Tibial artery (tissue), 4 donors: ENCODE measurements at regions not wholly inside any gene's neighbourhood (a gene's known extent, or its start where the extent isn't known, plus 50 kb on each side); places are given as distances from the start of the nearest gene placed in this dataset.

Experiments
- DNase-seq, 2 donors: peaks; one replicate each; pipeline ENCODE4 v3.0.0-alpha.2; 2019
- H3K27ac ChIP-seq, 2 donors: fragments of 200-600 bp; sonication (generic) in 1 of 2; 1 replicate in 1 of 2; 2 replicates in 1 of 2; pipeline ENCODE4 v1.5.1; 2018 to 2019; ENCODE audit warnings: mild to moderate bottlenecking in 1 of 2
- H3K27me3 ChIP-seq, 2 donors: fragments of 200-600 bp; sonication (generic) in 1 of 2; one replicate each; pipeline versions ENCODE4 v1.5.1 to v1.6.0; 2016 to 2019
- H3K36me3 ChIP-seq, 3 donors: fragments of 200-600 bp; sonication (generic) in 2 of 3; one replicate each; pipeline ENCODE4 v1.5.1; 2016 to 2019; ENCODE audit warnings: mild to moderate bottlenecking in 2 of 3
- H3K4me1 ChIP-seq, 4 donors: fragments of 200-600 bp; sonication (generic) in 2 of 4; 1 replicate in 3 of 4; 2 replicates in 1 of 4; pipeline ENCODE4 v1.5.1; 2016 to 2019
- H3K4me3 ChIP-seq, 2 donors: fragments of 200-600 bp; sonication (generic) in 1 of 2; 1 replicate in 1 of 2; 2 replicates in 1 of 2; pipeline ENCODE4 v1.5.1; 2018 to 2019; ENCODE audit warnings: mild to moderate bottlenecking in 2 of 2
- H3K9me3 ChIP-seq, 3 donors: fragments of 200-600 bp; sonication (generic) in 1 of 3; one replicate each; pipeline ENCODE4 v1.5.1; 2016 to 2019
- intact Hi-C: fragments of 100-400 bp; cut with DNase I; formaldehyde crosslinking; loops from one replicate; pipeline ENCODE4 v1.15.0; 2023; ENCODE audit warnings: low total_unique reads
- TF ChIP-seq, protein P1 (sequence below), 2 experiments: fragments of 200-600 bp in 1 of 2; fragments of 450-650 bp in 1 of 2; IDR thresholded peaks; one replicate each; pipeline ENCODE4 v1.5.1; 2017 to 2019; ENCODE audit warnings: antibody characterized with exemption in 2 of 2, mild to moderate bottlenecking in 1 of 2, moderate library complexity in 1 of 2

DNA sequence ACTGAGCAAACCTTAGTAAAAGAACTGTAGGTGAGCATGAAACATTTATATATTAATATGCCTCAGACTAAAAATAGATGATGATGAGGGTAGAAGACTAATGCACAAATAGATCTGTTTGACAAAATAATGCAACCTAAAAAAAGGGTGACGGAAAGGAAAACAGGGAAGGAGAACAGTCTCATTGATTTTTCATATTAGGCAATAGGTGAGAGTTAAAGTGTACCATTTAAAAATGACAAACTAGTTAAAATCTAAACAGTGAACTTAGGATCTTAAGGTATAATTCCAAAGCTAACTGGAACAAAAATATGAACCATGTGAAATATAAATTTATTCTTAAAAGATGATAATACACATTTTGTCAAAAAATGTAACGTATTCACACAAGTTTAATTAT lies 1347.6 kb downstream of the SI start:
- intact Hi-C loops: no loop called here
- no peak for DNase-seq
- TF ChIP-seq, protein P1, sequence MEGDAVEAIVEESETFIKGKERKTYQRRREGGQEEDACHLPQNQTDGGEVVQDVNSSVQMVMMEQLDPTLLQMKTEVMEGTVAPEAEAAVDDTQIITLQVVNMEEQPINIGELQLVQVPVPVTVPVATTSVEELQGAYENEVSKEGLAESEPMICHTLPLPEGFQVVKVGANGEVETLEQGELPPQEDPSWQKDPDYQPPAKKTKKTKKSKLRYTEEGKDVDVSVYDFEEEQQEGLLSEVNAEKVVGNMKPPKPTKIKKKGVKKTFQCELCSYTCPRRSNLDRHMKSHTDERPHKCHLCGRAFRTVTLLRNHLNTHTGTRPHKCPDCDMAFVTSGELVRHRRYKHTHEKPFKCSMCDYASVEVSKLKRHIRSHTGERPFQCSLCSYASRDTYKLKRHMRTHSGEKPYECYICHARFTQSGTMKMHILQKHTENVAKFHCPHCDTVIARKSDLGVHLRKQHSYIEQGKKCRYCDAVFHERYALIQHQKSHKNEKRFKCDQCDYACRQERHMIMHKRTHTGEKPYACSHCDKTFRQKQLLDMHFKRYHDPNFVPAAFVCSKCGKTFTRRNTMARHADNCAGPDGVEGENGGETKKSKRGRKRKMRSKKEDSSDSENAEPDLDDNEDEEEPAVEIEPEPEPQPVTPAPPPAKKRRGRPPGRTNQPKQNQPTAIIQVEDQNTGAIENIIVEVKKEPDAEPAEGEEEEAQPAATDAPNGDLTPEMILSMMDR (IDR thresholded peaks at IDR 0.05): no peak
- Histone ChIP-seq H3K36me3 (no peaks in the 10 kb centered on the region), H3K9me3 (no peaks in the 10 kb centered on the region), H3K27me3 (no peaks in the 10 kb centered on the region), H3K4me3 (no peak overlapping the region), H3K4me1 (no peaks in the 10 kb centered on the region), H3K27ac (no peak overlapping the region)

DNA sequence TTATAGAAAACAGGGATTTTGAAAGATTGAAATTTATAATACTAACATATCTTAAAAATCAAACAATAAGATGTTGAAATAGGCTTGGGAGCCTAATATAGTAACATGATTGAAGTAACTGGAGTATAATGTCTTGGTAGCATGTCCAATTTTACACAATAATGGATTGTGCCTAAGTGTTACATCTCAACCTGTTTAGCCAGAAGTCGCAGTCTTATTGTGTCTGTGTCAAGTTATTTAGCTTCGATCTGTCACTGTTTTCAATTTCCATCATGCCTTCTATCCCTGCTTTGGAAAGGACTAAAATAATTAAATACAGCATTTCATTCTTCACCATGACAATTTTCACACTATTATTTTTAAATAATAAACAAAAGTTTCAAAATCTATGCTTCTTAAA lies 1352.2 kb downstream of the SI start:
- intact Hi-C loops: no loop called here
- no peaks in the 10 kb centered on the region for H3K27me3 ChIP-seq
- H3K9me3 ChIP-seq: no peaks in the 10 kb centered on the region
- DNase-seq: no peak
- H3K36me3 ChIP-seq: no peaks in the 10 kb centered on the region
- no peak overlapping the region for H3K27ac ChIP-seq
- no peak overlapping the region for H3K4me3 ChIP-seq
- H3K4me1 ChIP-seq: no peaks in the 10 kb centered on the region
- TF ChIP-seq, protein P1 (IDR thresholded peaks at IDR 0.05): no peak

GRCh38 chr3:163722405-163722804 lies 1355.9 kb downstream of the SI start:
- TF ChIP-seq, protein P1 (IDR thresholded peaks at IDR 0.05): no peak
- Histone ChIP-seq H3K9me3 (no peaks in the 10 kb centered on the region), H3K27ac (no peak overlapping the region), H3K4me3 (no peak overlapping the region), H3K36me3 (no peaks in the 10 kb centered on the region), H3K4me1 (no peaks in the 10 kb centered on the region), H3K27me3 (no peaks in the 10 kb centered on the region)
- no peak for DNase-seq
- intact Hi-C loops: no loop called here

- DNase-seq: no peak
Observed at GRCh38 chr3:163721596-163721995, 1356.7 kb downstream of the SI start.

DNA sequence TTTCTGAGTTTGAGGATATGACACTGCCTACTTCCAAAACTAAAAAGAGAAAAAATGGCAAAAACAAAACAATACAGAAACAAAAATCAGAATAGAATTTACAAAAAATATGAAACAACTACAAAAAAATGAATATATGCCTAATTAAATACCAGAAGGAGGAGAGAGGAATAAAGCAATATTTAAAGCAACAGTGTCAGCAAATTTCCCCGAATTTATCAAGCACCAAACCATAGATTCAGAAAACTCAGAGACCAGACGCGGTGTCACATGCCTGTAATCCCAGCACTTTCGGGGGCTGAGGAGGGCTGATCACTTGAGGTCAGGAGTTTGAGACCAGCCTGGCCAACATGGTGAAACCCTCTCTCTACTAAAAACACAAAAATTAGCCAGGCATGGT lies 1360.9 kb downstream of the SI start:
- Histone ChIP-seq H3K9me3 (no peaks in the 10 kb centered on the region), H3K27me3 (no peaks in the 10 kb centered on the region), H3K4me1 (no peaks in the 10 kb centered on the region), H3K27ac (no peak overlapping the region), H3K36me3 (no peaks in the 10 kb centered on the region), H3K4me3 (no peak overlapping the region)
- no peak for DNase-seq
- intact Hi-C loops: no loop called here
- TF ChIP-seq, protein P1 (IDR thresholded peaks at IDR 0.05): no peak

More at GRCh38 chr3:163721596-163721995, 1356.7 kb downstream of the SI start:
- Histone ChIP-seq H3K9me3 (no peaks in the 10 kb centered on the region), H3K4me3 (no peak overlapping the region), H3K27me3 (no peaks in the 10 kb centered on the region), H3K4me1 (no peaks in the 10 kb centered on the region), H3K27ac (no peak overlapping the region), H3K36me3 (no peaks in the 10 kb centered on the region)
- intact Hi-C loops: no loop called here
- TF ChIP-seq, protein P1 (IDR thresholded peaks at IDR 0.05): no peak

DNA sequence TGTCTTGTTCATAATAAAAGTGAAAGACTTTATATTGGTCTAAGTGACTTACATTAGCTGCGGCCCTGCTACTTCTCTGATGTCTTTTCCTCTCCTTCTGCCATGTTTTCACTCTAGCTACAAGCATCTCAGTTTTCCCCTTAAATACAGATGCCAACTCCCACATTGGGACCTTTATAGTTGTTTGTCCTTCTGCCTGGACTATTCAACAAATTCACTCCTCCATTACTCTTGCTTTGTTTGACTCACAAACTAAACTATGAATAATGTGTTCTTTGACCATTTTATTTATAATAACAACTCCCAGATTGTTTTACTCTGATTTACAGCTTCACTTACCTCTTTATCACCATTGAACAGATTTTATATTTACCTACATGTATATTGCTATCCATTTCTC lies 1369.9 kb downstream of the SI start:
- TF ChIP-seq, protein P1 (IDR thresholded peaks at IDR 0.05): no peak
- no peaks in the 10 kb centered on the region for H3K27me3 ChIP-seq
- no peak overlapping the region for H3K4me3 ChIP-seq
- H3K9me3 ChIP-seq: no peaks in the 10 kb centered on the region
- intact Hi-C loops: no loop called here
- H3K27ac ChIP-seq: no peak overlapping the region
- no peaks in the 10 kb centered on the region for H3K36me3 ChIP-seq
- no peak for DNase-seq
- H3K4me1 ChIP-seq: no peaks in the 10 kb centered on the region
